ENCODE measurements at regions not wholly inside any gene's neighbourhood (a gene's known extent, or its start where the extent isn't known, plus 50 kb on each side); places are given as distances from the start of the nearest gene placed in this dataset.

- POLR2A ChIA-PET, result no interaction called here
- CTCF ChIA-PET (ENCODE audit: low intra/inter-chr PET ratio, low total read pairs), result no interaction called here
- no peak overlapping the region for H3K4me3 ChIP-seq (replicated peaks in 1 of 3; ENCODE audit: insufficient read depth in 1 of 3, low read depth in 2 of 3, low read length in 3 of 3)
Observed at GRCh38 chr13:27348461-27348860, 76.0 kb upstream of the GTF3A start.

GRCh38 chr13:27349458-27349857 is 75.0 kb upstream of the GTF3A start:
- Histone ChIP-seq H3K27ac (ENCODE audit: extremely low read length, insufficient read depth, low read length) (no peak overlapping the region), H3K27me3 (ENCODE audit: control insufficient read depth in 1 of 2, insufficient read depth in 2 of 2, low read length in 2 of 2) (peaks cover 0 to 24% of the 10 kb centered on the region in 2 experiments; a peak in 3 of 5 replicates), H3K4me3 (replicated peaks in 1 of 3; ENCODE audit: insufficient read depth in 1 of 3, low read depth in 2 of 3, low read length in 3 of 3) (no peak overlapping the region), H2AFZ (ENCODE audit: low read length) (no peak overlapping the region), H3K9ac (ENCODE audit: insufficient read depth, low read depth, low read length) (no peak overlapping the region), H3K9me3 (ENCODE audit: low read length) (no peaks in the 10 kb centered on the region), H3K4me1 (ENCODE audit: insufficient read depth, low read length) (peaks cover 20% of the 10 kb centered on the region), H3K4me2 (ENCODE audit: low read depth, low read length) (no peak overlapping the region), H3K36me3 (replicated peaks in 1 of 2; ENCODE audit: control insufficient read depth in 1 of 2, insufficient read depth in 2 of 2, low read length in 2 of 2) (no peaks in the 10 kb centered on the region), H3K79me2 (ENCODE audit: insufficient read depth, low read length) (no peaks in the 10 kb centered on the region), H4K20me1 (ENCODE audit: insufficient read depth, low read length) (no peaks in the 10 kb centered on the region)
- ChIA-PET CTCF (ENCODE audit: low intra/inter-chr PET ratio, low total read pairs) (no interaction called here), POLR2A (no interaction called here)
- DNase-seq (ENCODE audit: low spot score) (no peak), ATAC-seq (no peak), FAIRE-seq (no peak)
- 62% methylated on average over 3 of the region's 3 CpGs for whole genome bisulfite sequencing (ENCODE audit: low lambda C conversion rate)
- in situ Hi-C loops (cut with HindIII; ENCODE audit: extremely low pct_ligation_motif_present, low pct_unique_long_range_greater_than_20kb), result no loop called here
- intact Hi-C loops (cut with micrococcal nuclease; ENCODE audit: unreplicated experiment), result no loop called here
- no TSS peak for BruUV-seq (replicated peaks)
- no peak for TF ChIP-seq ZUFSP (CRISPR knock-in tag; IDR thresholded peaks at IDR 0.05; ENCODE audit: borderline replicate concordance)
- TF ChIP-seq KDM5B (CRISPR knock-in tag; IDR thresholded peaks at IDR 0.05; ENCODE audit: borderline replicate concordance), result no peak
- TF ChIP-seq GATAD1 (CRISPR knock-in tag; IDR thresholded peaks at IDR 0.05), result no peak
- TF ChIP-seq ZBTB8A (CRISPR knock-in tag; IDR thresholded peaks at IDR 0.05; ENCODE audit: borderline replicate concordance, low read depth), result no peak
- no peak for TF ChIP-seq CBX1 (IDR thresholded peaks at IDR 0.05; ENCODE audit: low read depth)
- TF ChIP-seq ASH2L (IDR thresholded peaks at IDR 0.05; ENCODE audit: insufficient read length, low read depth, low read length), result no peak
- no peak for TF ChIP-seq ZNF513 (CRISPR knock-in tag; conservative IDR thresholded peaks at IDR 0.05)
- TF ChIP-seq ZBTB46 (CRISPR knock-in tag; IDR thresholded peaks at IDR 0.05; ENCODE audit: borderline replicate concordance), result no peak
- TF ChIP-seq ATF7 (IDR thresholded peaks at IDR 0.05), result no peak
- no peak for TF ChIP-seq ATF7 (CRISPR knock-in tag; IDR thresholded peaks at IDR 0.05)
- TF ChIP-seq KLF15 (CRISPR knock-in tag; IDR thresholded peaks at IDR 0.05; ENCODE audit: borderline replicate concordance), result no peak
- no peak for TF ChIP-seq WIZ (CRISPR knock-in tag; IDR thresholded peaks at IDR 0.05)

More at GRCh38 chr13:27348461-27348860, 76.0 kb upstream of the GTF3A start:
- DNase-seq (ENCODE audit: low spot score) (no peak), ATAC-seq (no peak), FAIRE-seq (no peak)
- WGBS (ENCODE audit: low lambda C conversion rate), result 11% methylated on average over 6 of the region's 6 CpGs
- H3K4me2 ChIP-seq (ENCODE audit: low read depth, low read length), result no peak overlapping the region
- no peaks in the 10 kb centered on the region for H4K20me1 ChIP-seq (ENCODE audit: insufficient read depth, low read length)
- no peaks in the 10 kb centered on the region for H3K36me3 ChIP-seq (replicated peaks in 1 of 2; ENCODE audit: control insufficient read depth in 1 of 2, insufficient read depth in 2 of 2, low read length in 2 of 2)
- TF ChIP-seq RFX1 (IDR thresholded peaks at IDR 0.05), result peak; percentile 34; the same call in 1 of the 2 replicates
- TF ChIP-seq NR1H2 (CRISPR knock-in tag; IDR thresholded peaks at IDR 0.05; ENCODE audit: borderline replicate concordance, low read depth), result no peak
- H3K9ac ChIP-seq (ENCODE audit: insufficient read depth, low read depth, low read length), result no peak overlapping the region
- intact Hi-C loops (cut with micrococcal nuclease; ENCODE audit: unreplicated experiment), result no loop called here
- peaks cover 15% of the 10 kb centered on the region for H3K4me1 ChIP-seq (ENCODE audit: insufficient read depth, low read length)
- H3K27ac ChIP-seq (ENCODE audit: extremely low read length, insufficient read depth, low read length), result no peak overlapping the region
- H3K9me3 ChIP-seq (ENCODE audit: low read length), result no peaks in the 10 kb centered on the region
- H2AFZ ChIP-seq (ENCODE audit: low read length), result no peak overlapping the region
- peaks cover 0 to 16% of the 10 kb centered on the region in 2 experiments; a peak in 3 of 5 replicates for H3K27me3 ChIP-seq (ENCODE audit: control insufficient read depth in 1 of 2, insufficient read depth in 2 of 2, low read length in 2 of 2)
- H3K79me2 ChIP-seq (ENCODE audit: insufficient read depth, low read length), result no peaks in the 10 kb centered on the region
- in situ Hi-C loops (cut with HindIII; ENCODE audit: extremely low pct_ligation_motif_present, low pct_unique_long_range_greater_than_20kb), result no loop called here
- BruUV-seq (replicated peaks), result no TSS peak
